HCT116 (cell line): ENCODE measurements at regions not wholly inside any gene's neighbourhood (a gene's known extent, or its start where the extent isn't known, plus 50 kb on each side); places are given as distances from the start of the nearest gene placed in this dataset.

Experiments
- ATAC-seq: fragments of 200-7000 bp; cut with Tn5 transposase; 2 replicates; pipeline ENCODE4 v1.9.1; 2020; ENCODE audit warnings: mild to moderate bottlenecking, moderate library complexity
- BruUV-seq: library from RNA; stranded (reverse); fragments of 400-500 nt; replicated peaks from 2 replicates; lab custom pipeline; 2021; lab: Mats Ljungman, UMichigan
- CTCF ChIA-PET: fragments of 300-600 bp; sonication (Branson Sonifier 250); formaldehyde crosslinking; loops from one replicate; lab custom pipeline; 2021; ENCODE audit warnings: antibody characterized with exemption; lab: Charles Lee
- POLR2A ChIA-PET: fragments of 300-600, 350-600 bp; sonication (Branson Sonifier 250); formaldehyde crosslinking; loops from one replicate; lab custom pipeline; 2021; ENCODE audit warnings: antibody characterized with exemption; lab: Charles Lee
- RAD21 ChIA-PET, 2 experiments: fragments of 300-600 bp; sonication (Branson Sonifier 250); formaldehyde crosslinking; loops; one replicate each; lab custom pipeline; 2023; ENCODE audit warnings: low total read pairs in 2 of 2; ENCODE audit not compliant: uncharacterized antibody in 2 of 2, unreplicated experiment in 2 of 2, low non-redundant PET in 1 of 2; lab: Charles Lee
- DNase-seq: peaks from one replicate; pipeline ENCODE4 v3.0.0-alpha.2; 2010; ENCODE audit warnings: low read depth, low spot score
- H2AFZ ChIP-seq: fragments of 200-600 bp; shearing (Covaris generic), sonication (generic); 2 replicates; pipeline ENCODE4 v1.6.1; 2017; ENCODE audit warnings: low read depth, mixed run types, mixed read lengths, antibody characterized with exemption, low read length; ENCODE audit not compliant: poor library complexity, severe bottlenecking
- H3K27ac ChIP-seq: 2 replicates; pipeline ENCODE4 v1.5.1; 2012; ENCODE audit warnings: low read depth, low read length
- H3K27me3 ChIP-seq: fragments of 200-600 bp; sonication (generic); 2 replicates; pipeline ENCODE4 v1.6.1; 2016; ENCODE audit warnings: mixed run types, low read length, mixed read lengths; ENCODE audit not compliant: insufficient read depth
- H3K36me3 ChIP-seq, 2 experiments: fragments of 200-500 bp in 1 of 2; fragments of 200-600 bp in 1 of 2; sonication (Bioruptor generic) in 1 of 2; sonication (generic) in 1 of 2; 2 replicates each; pipeline versions ENCODE4 v1.5.1 to v1.6.1; 2014 to 2016; ENCODE audit warnings: low read length in 2 of 2, inconsistent platforms in 1 of 2, mixed read lengths in 1 of 2, mixed run types in 1 of 2; ENCODE audit not compliant: insufficient read depth in 2 of 2, control insufficient read depth in 1 of 2
- H3K4me1 ChIP-seq, 2 experiments: fragments of 200-600 bp in 1 of 2; sonication (generic) in 1 of 2; 2 replicates each; pipeline versions ENCODE4 v1.5.1 to v1.6.1; 2012 to 2017; ENCODE audit warnings: low read length in 2 of 2, inconsistent platforms in 1 of 2, mild to moderate bottlenecking in 1 of 2, mixed read lengths in 1 of 2, mixed run types in 1 of 2, moderate library complexity in 1 of 2; ENCODE audit not compliant: insufficient read depth in 2 of 2, control insufficient read depth in 1 of 2
- H3K4me2 ChIP-seq: fragments of 200-600 bp; sonication (generic); 2 replicates; pipeline ENCODE4 v1.6.1; 2017; ENCODE audit warnings: mixed run types, low read length, mixed read lengths
- H3K4me3 ChIP-seq, 2 experiments: fragments of 200-600 bp in 1 of 2; sonication (generic) in 1 of 2; replicated peaks in 1 of 2; 2 replicates each; pipeline ENCODE4 v1.5.1; 2011 to 2016; ENCODE audit warnings: low read length in 2 of 2, control low read depth in 1 of 2, low read depth in 1 of 2, mild to moderate bottlenecking in 1 of 2, mixed read lengths in 1 of 2, mixed run types in 1 of 2
- H3K79me2 ChIP-seq: fragments of 200-600 bp; sonication (generic); 2 replicates; pipeline ENCODE4 v1.6.1; 2017; ENCODE audit warnings: mild to moderate bottlenecking, mixed run types, low read length, moderate library complexity, mixed read lengths; ENCODE audit not compliant: insufficient read depth
- H3K9ac ChIP-seq: fragments of 200-600 bp; sonication (generic); 2 replicates; pipeline ENCODE4 v1.6.1; 2016; ENCODE audit warnings: low read length, mixed read lengths
- H3K9me2 ChIP-seq: fragments of 200-600 bp; sonication (generic), shearing (Covaris generic); 2 replicates; pipeline ENCODE4 v1.6.1; 2017; ENCODE audit warnings: mixed run types, mild to moderate bottlenecking, moderate library complexity; ENCODE audit not compliant: insufficient read depth
- H3K9me3 ChIP-seq, 2 experiments: fragments of 200-500 bp in 1 of 2; fragments of 200-600 bp in 1 of 2; sonication (Bioruptor generic) in 1 of 2; sonication (generic) in 1 of 2; 2 replicates each; pipeline ENCODE4 v1.6.1; 2014 to 2017; ENCODE audit warnings: low read length in 2 of 2, mixed read lengths in 2 of 2, inconsistent platforms in 1 of 2, low read depth in 1 of 2, mild to moderate bottlenecking in 1 of 2, mixed run types in 1 of 2, moderate library complexity in 1 of 2; ENCODE audit not compliant: control insufficient read depth in 1 of 2, insufficient read depth in 1 of 2
- H4K20me1 ChIP-seq: fragments of 200-600 bp; sonication (generic), shearing (Covaris generic); 2 replicates; pipeline ENCODE4 v1.6.1; 2017; ENCODE audit warnings: mixed run types, mild to moderate bottlenecking, moderate library complexity; ENCODE audit not compliant: insufficient read depth
- POLR2A ChIP-seq: IDR thresholded peaks from 2 replicates; pipeline ENCODE4 v1.7.0; 2011; ENCODE audit warnings: borderline replicate concordance; ENCODE audit not compliant: insufficient read depth, insufficient read length; ENCODE audit errors: extremely low read depth
- POLR2AphosphoS5 ChIP-seq: IDR thresholded peaks from 2 replicates; pipeline ENCODE4 v1.6.1; 2011; ENCODE audit warnings: mild to moderate bottlenecking, low read depth, low read length, moderate library complexity
- RAD21 ChIP-seq: IDR thresholded peaks from 2 replicates; pipeline ENCODE4 v1.6.1; 2012; ENCODE audit warnings: low read depth, mild to moderate bottlenecking
- TCF7L2 ChIP-seq: IDR thresholded peaks from 2 replicates; pipeline ENCODE4 v1.7.0; 2011; ENCODE audit warnings: borderline replicate concordance, inconsistent platforms; ENCODE audit not compliant: insufficient read depth, insufficient read length; ENCODE audit errors: extremely low read depth
- intact Hi-C: fragments of 100-400 bp; cut with micrococcal nuclease; formaldehyde crosslinking; loops from 2 replicates; pipeline ENCODE4 v1.10.0; 2022
- TF ChIP-seq, protein P1 (sequence below): IDR thresholded peaks from 2 replicates; pipeline ENCODE4 v1.6.1; 2012
- TF ChIP-seq, protein P2 (sequence below): IDR thresholded peaks from 2 replicates; pipeline ENCODE4 v1.6.1; 2012

DNA sequence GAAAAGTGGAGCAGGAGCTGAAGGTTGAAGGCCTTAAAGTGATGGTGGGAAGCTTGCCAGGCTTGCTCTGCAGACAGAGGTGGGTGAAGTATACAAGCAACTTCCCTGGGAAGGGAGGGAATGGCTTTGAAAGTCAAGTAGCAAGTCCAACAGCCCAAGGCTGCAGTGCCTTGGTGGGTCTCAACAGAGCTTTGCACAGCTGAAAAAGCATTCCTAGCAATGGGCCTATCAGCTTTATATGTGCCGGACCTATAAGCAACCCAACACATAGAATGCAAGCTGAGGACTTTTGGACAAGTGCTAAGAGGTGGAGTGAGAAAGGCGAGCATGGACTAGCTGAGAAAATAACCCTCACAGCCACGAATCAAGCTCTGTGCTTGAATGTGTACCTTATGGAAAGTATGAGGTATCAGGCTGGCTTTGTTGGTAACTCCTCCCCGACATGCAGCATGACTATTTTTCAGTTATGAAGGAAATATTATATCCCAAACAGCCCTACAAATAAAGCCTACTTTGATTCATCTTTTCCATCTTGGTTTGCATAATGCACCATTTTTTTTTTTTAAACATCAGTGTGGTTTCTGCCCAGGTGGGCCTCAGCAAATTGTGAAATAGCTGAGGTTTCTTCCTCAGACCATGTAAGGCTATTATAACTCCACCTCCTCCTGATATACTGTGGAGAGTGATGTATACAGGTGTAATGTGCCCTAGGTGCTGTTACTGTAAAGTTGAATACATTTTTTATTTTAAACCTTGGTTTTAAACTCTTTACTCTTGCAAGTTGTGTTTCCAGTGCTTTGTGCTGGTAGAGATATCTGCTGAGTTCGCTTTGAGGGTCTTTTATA is 241.4 kb upstream of the CXCR4 start:
- RAD21 ChIA-PET: no interaction called here
- Histone ChIP-seq H3K9me2 (no peaks in the 10 kb centered on the region), H3K27me3 (no peaks in the 10 kb centered on the region), H3K9ac (no peak overlapping the region), H3K4me1 (no peaks in the 10 kb centered on the region), H2AFZ (no peak overlapping the region), H3K4me3 (no peak overlapping the region), H4K20me1 (no peaks in the 10 kb centered on the region), H3K36me3 (no peaks in the 10 kb centered on the region)
- ATAC-seq (no peak), DNase-seq (no peak)
- CTCF ChIA-PET: no interaction called here
- POLR2A ChIA-PET: no interaction called here
- no TSS peak for BruUV-seq
- intact Hi-C loops: no loop called here
- TF ChIP-seq TCF7L2 (no peak), POLR2AphosphoS5 (no peak), RAD21 (no peak)
- TF ChIP-seq, all 23 proteins: peak for 0
- H3K9me3 ChIP-seq: no peaks in the 10 kb centered on the region
- H3K79me2 ChIP-seq: no peaks in the 10 kb centered on the region
- H3K27ac ChIP-seq: no peak overlapping the region
- no peak overlapping the region for H3K4me2 ChIP-seq

DNA sequence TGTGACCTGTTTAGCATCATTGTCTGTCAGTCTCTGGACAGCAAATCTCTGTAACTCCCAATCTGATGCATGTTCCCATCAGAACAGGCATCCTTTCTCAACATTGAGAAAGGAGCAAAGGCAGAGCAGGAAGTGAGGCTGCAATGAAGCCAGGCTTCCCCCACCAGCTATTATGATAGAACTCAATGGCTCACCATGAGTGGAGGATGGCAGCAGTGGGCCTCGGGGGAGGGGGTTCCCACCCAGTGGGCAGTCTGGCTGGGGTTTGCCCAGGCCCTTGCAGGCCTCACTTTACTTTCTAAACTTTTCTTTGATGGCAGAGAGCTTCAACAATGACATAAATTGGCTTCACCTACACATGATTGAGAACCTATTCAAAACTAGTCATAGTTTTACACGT is 240.6 kb upstream of the CXCR4 start:
- no peak overlapping the region for H3K4me3 ChIP-seq
- intact Hi-C loops: no loop called here
- TF ChIP-seq POLR2AphosphoS5 (no peak), POLR2A (no peak), RAD21 (no peak)
- TF ChIP-seq, protein P1, sequence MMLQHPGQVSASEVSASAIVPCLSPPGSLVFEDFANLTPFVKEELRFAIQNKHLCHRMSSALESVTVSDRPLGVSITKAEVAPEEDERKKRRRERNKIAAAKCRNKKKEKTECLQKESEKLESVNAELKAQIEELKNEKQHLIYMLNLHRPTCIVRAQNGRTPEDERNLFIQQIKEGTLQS: no peak
- TF ChIP-seq, protein P2, sequence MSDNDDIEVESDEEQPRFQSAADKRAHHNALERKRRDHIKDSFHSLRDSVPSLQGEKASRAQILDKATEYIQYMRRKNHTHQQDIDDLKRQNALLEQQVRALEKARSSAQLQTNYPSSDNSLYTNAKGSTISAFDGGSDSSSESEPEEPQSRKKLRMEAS: no peak
- BruUV-seq: no TSS peak
- no peaks in the 10 kb centered on the region for H3K9me3 ChIP-seq
- no peak overlapping the region for H3K27ac ChIP-seq
- no peaks in the 10 kb centered on the region for H4K20me1 ChIP-seq
- no peak overlapping the region for H3K9ac ChIP-seq
- ChIA-PET CTCF (no interaction called here), POLR2A (no interaction called here), RAD21 (no interaction called here)
- H3K79me2 ChIP-seq: no peaks in the 10 kb centered on the region
- no peaks in the 10 kb centered on the region for H3K9me2 ChIP-seq
- H3K4me2 ChIP-seq: no peak overlapping the region
- H2AFZ ChIP-seq: no peak overlapping the region
- H3K4me1 ChIP-seq: no peaks in the 10 kb centered on the region
- DNase-seq: no peak
- no peak for ATAC-seq
- H3K27me3 ChIP-seq: no peaks in the 10 kb centered on the region
- no peaks in the 10 kb centered on the region for H3K36me3 ChIP-seq
